K562 (cell line): ENCODE measurements at regions not wholly inside any gene's neighbourhood (a gene's known extent, or its start where the extent isn't known, plus 50 kb on each side); places are given as distances from the start of the nearest gene placed in this dataset.

Experiments
- ATAC-seq: fragments of 200-7000 bp; cut with Tn5 transposase; 3 replicates; pipeline ENCODE4 v1.9.1; 2020; ENCODE audit warnings: moderate library complexity
- BruUV-seq: library from RNA; stranded (reverse); fragments of 400-500 nt; replicated peaks from 2 replicates; lab custom pipeline; 2021; lab: Mats Ljungman, UMichigan
- CTCF ChIA-PET: fragments of 300-600 bp; formaldehyde crosslinking; extraction: SDS; loops from one replicate; lab custom pipeline; 2021; ENCODE audit warnings: low intra/inter-chr PET ratio; lab: Yijun Ruan, JAX
- POLR2A ChIA-PET: fragments of 300-600, 350-650 bp; sonication (Branson Sonifier 250); formaldehyde crosslinking; extraction: SDS; loops from one replicate; lab custom pipeline; 2021; ENCODE audit warnings: antibody characterized with exemption, inconsistent platforms; lab: Yijun Ruan, JAX
- DNase-seq, 4 experiments: peaks; one replicate each; pipeline versions ENCODE4 v3.0.0 to v3.0.0-alpha.2; 2011 to 2018; ENCODE audit warnings: low spot score in 3 of 4, mixed read lengths in 3 of 4; ENCODE audit errors: extremely low read depth in 1 of 4
- FAIRE-seq: peaks from 2 replicates; lab custom pipeline; 2011; peaks lifted over from hg19 to GRCh38; lab: Jason Lieb, UNC
- H2AFZ ChIP-seq: 2 replicates; pipeline ENCODE4 v1.6.0; 2011; ENCODE audit warnings: low read depth, low read length, control low read depth, inconsistent platforms
- H3K27ac ChIP-seq: fragments of 200-600 bp; 3 replicates; pipeline ENCODE4 v1.8.0; 2011; ENCODE audit warnings: low read depth, mild to moderate bottlenecking, control low read depth, inconsistent platforms, low read length, moderate library complexity, mixed read lengths; ENCODE audit errors: extremely low read depth
- H3K27me3 ChIP-seq, 2 experiments: fragments of 300-600 bp in 1 of 2; 2 replicates in 1 of 2; 3 replicates in 1 of 2; pipeline versions ENCODE4 v1.6.0 to v1.8.0; 2011; ENCODE audit warnings: inconsistent platforms in 2 of 2, low read length in 2 of 2, mild to moderate bottlenecking in 1 of 2, mixed read lengths in 1 of 2, moderate library complexity in 1 of 2; ENCODE audit not compliant: control insufficient read depth in 2 of 2, insufficient read depth in 2 of 2
- H3K36me3 ChIP-seq: fragments of 300-600 bp; 3 replicates; pipeline ENCODE4 v1.8.0; 2011; ENCODE audit warnings: mild to moderate bottlenecking, low read length, inconsistent platforms; ENCODE audit not compliant: control insufficient read depth, insufficient read depth
- H3K4me1 ChIP-seq, 2 experiments: fragments of 200-600 bp in 1 of 2; replicated peaks in 1 of 2; 2 replicates in 1 of 2; 3 replicates in 1 of 2; pipeline versions ENCODE4 v1.5.1 to v1.8.0; 2011; ENCODE audit warnings: inconsistent platforms in 2 of 2, low read length in 2 of 2, mild to moderate bottlenecking in 1 of 2, mixed read lengths in 1 of 2, moderate library complexity in 1 of 2; ENCODE audit not compliant: control insufficient read depth in 2 of 2, insufficient read depth in 2 of 2
- H3K4me2 ChIP-seq: 2 replicates; pipeline ENCODE4 v1.6.1; 2011; ENCODE audit warnings: low read length, control low read depth, inconsistent platforms, mixed read lengths; ENCODE audit not compliant: insufficient read depth
- H3K4me3 ChIP-seq: fragments of 200-600 bp; sonication (generic), shearing (Covaris generic); 2 replicates; pipeline ENCODE4 v1.5.1; 2016; ENCODE audit warnings: control low read depth, inconsistent platforms
- H3K79me2 ChIP-seq: fragments of 200-600 bp; 3 replicates; pipeline ENCODE4 v1.8.0; 2011; ENCODE audit warnings: low read length, inconsistent platforms; ENCODE audit not compliant: control insufficient read depth, insufficient read depth
- H3K9ac ChIP-seq, 2 experiments: 2 replicates each; pipeline versions ENCODE4 v1.6.0 to v1.6.1; 2011; ENCODE audit warnings: low read depth in 2 of 2, low read length in 2 of 2, control low read depth in 1 of 2, inconsistent platforms in 1 of 2, mild to moderate bottlenecking in 1 of 2, mixed read lengths in 1 of 2; ENCODE audit not compliant: insufficient read depth in 1 of 2
- H3K9me1 ChIP-seq: one replicate; pipeline ENCODE4 v1.6.0; 2011; ENCODE audit warnings: inconsistent platforms, mild to moderate bottlenecking, low read length, moderate library complexity; ENCODE audit not compliant: control insufficient read depth, insufficient read depth
- H3K9me3 ChIP-seq: replicated peaks from 2 replicates; pipeline ENCODE4 v1.5.1; 2011; ENCODE audit warnings: low read depth, low read length, inconsistent platforms; ENCODE audit not compliant: control insufficient read depth, insufficient read depth
- H4K20me1 ChIP-seq: replicated peaks from 2 replicates; pipeline ENCODE4 v1.6.1; 2011; ENCODE audit warnings: low read length, inconsistent platforms, mixed read lengths; ENCODE audit not compliant: control insufficient read depth, insufficient read depth
- ELF1 ChIP-seq: fragments of 200-800 bp; sonication (Bioruptor generic); IDR thresholded peaks from 2 replicates; pipeline ENCODE4 v1.6.1; 2016; ENCODE audit warnings: missing genetic modification characterization, missing compliant biosample characterization
- HMG20A ChIP-seq: fragments of 450-650 bp; formaldehyde crosslinking; conservative IDR thresholded peaks from 2 replicates; pipeline ENCODE4 v1.4.0; 2020; ENCODE audit warnings: mild to moderate bottlenecking, mixed read lengths
- HMG20B ChIP-seq: fragments of 250-450 bp; sonication (Bioruptor Pico); IDR thresholded peaks from 2 replicates; pipeline ENCODE4 v1.5.0; 2021; ENCODE audit warnings: mild to moderate bottlenecking
- TEAD2 ChIP-seq: fragments of 450-650 bp; IDR thresholded peaks from 2 replicates; pipeline ENCODE4 v1.6.1; 2016; ENCODE audit warnings: missing genetic modification characterization, control low read depth, missing compliant biosample characterization
- ZEB2 ChIP-seq: fragments of 450-650 bp; IDR thresholded peaks from 2 replicates; pipeline ENCODE4 v1.6.1; 2016
- ZNF586 ChIP-seq: fragments of 450-650 bp; formaldehyde crosslinking; conservative IDR thresholded peaks from 2 replicates; pipeline ENCODE4 v1.4.0; 2020; ENCODE audit warnings: mild to moderate bottlenecking, moderate library complexity
- WGBS: fragments of 100-300 bp; shearing (Covaris generic); methylation state at CpG from one replicate; pipeline ENCODE4 v1.1.6; 2016; ENCODE audit warnings: low coverage, mixed read lengths; ENCODE audit not compliant: insufficient coverage; ENCODE audit errors: missing lambda C conversion rate; 5-methylcytosine and 5-hydroxymethylcytosine counted together
- in situ Hi-C: fragments of 300-500 bp; cut with MboI; formaldehyde crosslinking; loops from 4 replicates; pipeline ENCODE4 v1.15.0; 2018; ENCODE audit warnings: inconsistent platforms, mixed read lengths
- intact Hi-C: fragments of 100-400 bp; cut with micrococcal nuclease; formaldehyde crosslinking; loops from 2 replicates; pipeline ENCODE4 v1.14.2; 2022
- TF ChIP-seq, protein P1 (sequence below): sonication (generic); formaldehyde crosslinking; IDR thresholded peaks from 2 replicates; pipeline ENCODE4 v1.8.1; 2023; ENCODE audit warnings: mild to moderate bottlenecking, missing genetic modification reagents
- TF ChIP-seq, protein P2 (sequence below), 2 experiments: fragments of 450-650 bp; IDR thresholded peaks; 2 replicates each; pipeline ENCODE4 v1.6.1; 2016; ENCODE audit warnings: mild to moderate bottlenecking in 2 of 2, borderline replicate concordance in 1 of 2, low read depth in 1 of 2, moderate library complexity in 1 of 2
- TF ChIP-seq, protein P3 (sequence below): fragments of 450-650 bp; formaldehyde crosslinking; IDR thresholded peaks from 2 replicates; pipeline ENCODE4 v1.4.0; 2022; ENCODE audit warnings: missing genetic modification characterization

DNA sequence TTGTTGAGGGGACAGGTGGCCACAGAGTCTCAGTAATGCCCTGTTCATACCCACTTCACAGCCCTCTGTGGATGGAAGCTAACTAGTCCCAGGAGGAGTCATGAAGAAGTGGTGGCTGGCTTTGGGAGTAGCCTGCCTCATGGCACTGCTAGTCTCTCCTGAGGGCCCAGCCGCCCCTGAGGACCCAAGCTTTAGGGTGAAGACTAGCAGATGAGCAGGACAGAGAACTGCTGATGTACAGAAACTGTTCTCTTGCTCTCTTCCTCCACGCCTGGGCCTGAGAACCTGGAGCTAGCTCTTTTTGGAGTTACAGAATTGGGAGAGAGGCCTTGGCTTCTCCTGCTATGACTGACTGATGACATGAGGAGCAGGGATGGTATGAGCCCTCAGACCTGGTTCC is 99.2 kb downstream of the RAMP3 start:
- BruUV-seq = no TSS peak
- DNase-seq = no peak
- Histone ChIP-seq H3K79me2 (no peaks in the 10 kb centered on the region), H3K27ac (no peak overlapping the region), H2AFZ (no peak overlapping the region), H3K27me3 (peaks cover 0 to 42% of the 10 kb centered on the region in 2 experiments; a peak in 4 of 5 replicates), H3K4me3 (no peak overlapping the region), H3K9me3 (no peaks in the 10 kb centered on the region), H3K4me1 (peaks cover 0 to 8% of the 10 kb centered on the region in 2 experiments; a peak in 2 of 5 replicates), H3K9ac (no peak overlapping the region), H3K9me1 (no peaks in the 10 kb centered on the region), H4K20me1 (peaks cover 6% of the 10 kb centered on the region; the same call in 1 of the 2 replicates), H3K36me3 (no peaks in the 10 kb centered on the region), H3K4me2 (no peak overlapping the region)
- ChIA-PET CTCF (no interaction called here), POLR2A (interaction anchor here (0.7 kb wide), 1 partner anchor 18 kb away, joined by 3 read pairs; no protein-coding TSS in a partner anchor)
- FAIRE-seq = no peak
- intact Hi-C loops (no loop called here), in situ Hi-C loops (no loop called here)
- TF ChIP-seq TEAD2 (tag) = no peak
- TF ChIP-seq HMG20B (CRISPR knock-in tag) = no peak
- no peak for TF ChIP-seq ELF1
- TF ChIP-seq, protein P1, sequence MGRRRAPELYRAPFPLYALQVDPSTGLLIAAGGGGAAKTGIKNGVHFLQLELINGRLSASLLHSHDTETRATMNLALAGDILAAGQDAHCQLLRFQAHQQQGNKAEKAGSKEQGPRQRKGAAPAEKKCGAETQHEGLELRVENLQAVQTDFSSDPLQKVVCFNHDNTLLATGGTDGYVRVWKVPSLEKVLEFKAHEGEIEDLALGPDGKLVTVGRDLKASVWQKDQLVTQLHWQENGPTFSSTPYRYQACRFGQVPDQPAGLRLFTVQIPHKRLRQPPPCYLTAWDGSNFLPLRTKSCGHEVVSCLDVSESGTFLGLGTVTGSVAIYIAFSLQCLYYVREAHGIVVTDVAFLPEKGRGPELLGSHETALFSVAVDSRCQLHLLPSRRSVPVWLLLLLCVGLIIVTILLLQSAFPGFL = no peak
- TF ChIP-seq, protein P2, sequence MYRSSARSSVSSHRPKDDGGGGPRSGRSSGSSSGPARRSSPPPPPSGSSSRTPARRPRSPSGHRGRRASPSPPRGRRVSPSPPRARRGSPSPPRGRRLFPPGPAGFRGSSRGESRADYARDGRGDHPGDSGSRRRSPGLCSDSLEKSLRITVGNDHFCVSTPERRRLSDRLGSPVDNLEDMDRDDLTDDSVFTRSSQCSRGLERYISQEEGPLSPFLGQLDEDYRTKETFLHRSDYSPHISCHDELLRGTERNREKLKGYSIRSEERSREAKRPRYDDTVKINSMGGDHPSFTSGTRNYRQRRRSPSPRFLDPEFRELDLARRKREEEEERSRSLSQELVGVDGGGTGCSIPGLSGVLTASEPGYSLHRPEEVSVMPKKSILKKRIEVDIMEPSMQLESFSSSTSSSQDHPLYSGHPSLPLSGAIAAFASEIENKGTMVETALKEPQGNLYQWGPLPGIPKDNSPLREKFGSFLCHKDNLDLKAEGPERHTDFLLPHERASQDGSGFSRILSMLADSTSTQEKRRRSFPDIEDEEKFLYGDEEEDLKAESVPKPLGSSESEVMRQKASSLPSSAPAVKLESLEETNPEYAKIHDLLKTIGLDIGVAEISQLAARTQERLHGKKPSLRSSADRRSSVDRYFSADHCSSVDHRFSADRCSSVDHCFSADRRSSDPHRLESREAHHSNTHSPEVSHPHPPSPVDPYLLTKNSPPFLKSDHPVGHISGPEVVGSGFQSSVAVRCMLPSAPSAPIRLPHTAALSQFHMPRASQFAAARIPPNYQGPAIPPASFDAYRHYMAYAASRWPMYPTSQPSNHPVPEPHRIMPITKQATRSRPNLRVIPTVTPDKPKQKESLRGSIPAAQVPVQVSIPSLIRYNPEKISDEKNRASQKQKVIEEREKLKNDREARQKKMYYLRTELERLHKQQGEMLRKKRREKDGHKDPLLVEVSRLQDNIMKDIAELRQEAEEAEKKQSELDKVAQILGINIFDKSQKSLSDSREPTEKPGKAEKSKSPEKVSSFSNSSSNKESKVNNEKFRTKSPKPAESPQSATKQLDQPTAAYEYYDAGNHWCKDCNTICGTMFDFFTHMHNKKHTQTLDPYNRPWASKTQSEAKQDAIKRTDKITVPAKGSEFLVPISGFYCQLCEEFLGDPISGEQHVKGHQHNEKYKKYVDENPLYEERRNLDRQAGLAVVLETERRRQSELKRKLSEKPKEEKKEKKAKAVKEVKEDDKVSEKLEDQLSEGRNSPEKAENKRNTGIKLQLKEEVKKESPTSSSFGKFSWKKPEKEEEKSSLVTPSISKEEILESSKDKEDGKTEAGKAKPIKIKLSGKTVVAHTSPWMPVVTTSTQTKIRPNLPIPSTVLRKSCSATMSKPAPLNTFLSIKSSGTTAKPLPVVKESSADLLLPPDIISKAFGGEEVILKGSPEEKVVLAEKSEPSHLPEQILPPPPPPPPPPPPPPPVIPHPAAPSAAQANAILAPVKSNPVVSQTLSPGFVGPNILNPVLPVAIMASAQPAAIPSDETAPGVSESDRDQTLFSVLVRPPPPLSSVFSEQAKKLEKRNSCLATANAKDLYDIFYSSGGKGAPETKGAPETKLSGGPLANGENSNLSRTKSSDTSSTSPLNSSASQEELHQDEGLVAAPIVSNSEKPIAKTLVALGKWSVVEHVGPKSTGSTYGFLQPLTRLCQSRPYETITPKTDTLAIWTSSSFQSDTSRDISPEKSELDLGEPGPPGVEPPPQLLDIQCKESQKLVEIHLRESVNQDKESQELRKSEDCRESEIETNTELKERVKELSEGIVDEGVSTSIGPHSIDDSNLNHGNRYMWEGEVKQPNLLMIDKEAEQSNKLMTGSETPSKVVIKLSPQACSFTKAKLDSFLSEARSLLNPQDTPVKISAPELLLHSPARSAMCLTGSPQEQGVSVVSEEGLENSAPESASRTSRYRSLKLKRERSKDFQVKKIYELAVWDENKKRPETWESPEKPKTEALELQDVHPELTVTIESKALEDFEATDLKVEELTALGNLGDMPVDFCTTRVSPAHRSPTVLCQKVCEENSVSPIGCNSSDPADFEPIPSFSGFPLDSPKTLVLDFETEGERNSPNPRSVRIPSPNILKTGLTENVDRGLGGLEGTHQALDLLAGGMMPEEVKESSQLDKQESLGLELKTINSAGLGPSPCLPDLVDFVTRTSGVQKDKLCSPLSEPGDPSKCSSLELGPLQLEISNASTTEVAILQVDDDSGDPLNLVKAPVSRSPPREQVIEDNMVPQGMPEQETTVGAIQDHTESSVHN (IDR thresholded peaks at IDR 0.05; ENCODE audit: borderline replicate concordance in 1 of 2, low read depth in 1 of 2) = no peak
- no peak for TF ChIP-seq HMG20A
- no peak for TF ChIP-seq ZEB2
- TF ChIP-seq, protein P3, sequence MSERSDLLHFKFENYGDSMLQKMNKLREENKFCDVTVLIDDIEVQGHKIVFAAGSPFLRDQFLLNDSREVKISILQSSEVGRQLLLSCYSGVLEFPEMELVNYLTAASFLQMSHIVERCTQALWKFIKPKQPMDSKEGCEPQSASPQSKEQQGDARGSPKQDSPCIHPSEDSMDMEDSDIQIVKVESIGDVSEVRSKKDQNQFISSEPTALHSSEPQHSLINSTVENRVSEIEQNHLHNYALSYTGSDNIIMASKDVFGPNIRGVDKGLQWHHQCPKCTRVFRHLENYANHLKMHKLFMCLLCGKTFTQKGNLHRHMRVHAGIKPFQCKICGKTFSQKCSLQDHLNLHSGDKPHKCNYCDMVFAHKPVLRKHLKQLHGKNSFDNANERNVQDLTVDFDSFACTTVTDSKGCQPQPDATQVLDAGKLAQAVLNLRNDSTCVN (CRISPR knock-in tag) = no peak
- TF ChIP-seq ZNF586 (CRISPR knock-in tag) = no peak
- 0% methylated on average over 2 of the region's 2 CpGs for WGBS
- ATAC-seq = no peak
